Neural progenitor cell (in vitro differentiated cells): ENCODE measurements at regions not wholly inside any gene's neighbourhood (a gene's known extent, or its start where the extent isn't known, plus 50 kb on each side); places are given as distances from the start of the nearest gene placed in this dataset.

ENCODE experiments used
- DNase-seq: peaks from one replicate; pipeline ENCODE4 v3.0.0-alpha.2; 2016; ENCODE audit warnings: low spot score
- H2AFZ ChIP-seq: fragments of 200-600 bp; sonication (generic); replicated peaks from 2 replicates; pipeline ENCODE4 v1.6.1; 2016; ENCODE audit warnings: antibody characterized with exemption
- H3F3A ChIP-seq: fragments of 200-600 bp; sonication (generic); 2 replicates; pipeline ENCODE4 v1.6.1; 2016; ENCODE audit warnings: antibody characterized with exemption, low read depth
- H3K27ac ChIP-seq: fragments of 200-600 bp; sonication (generic); 2 replicates; pipeline ENCODE4 v1.5.1; 2016; ENCODE audit warnings: mild to moderate bottlenecking
- H3K27me3 ChIP-seq: fragments of 200-600 bp; sonication (generic); 2 replicates; pipeline ENCODE4 v1.6.1; 2016; ENCODE audit warnings: mild to moderate bottlenecking, moderate library complexity
- H3K36me3 ChIP-seq: fragments of 200-600 bp; sonication (generic); 2 replicates; pipeline ENCODE4 v1.5.1; 2016
- H3K4me1 ChIP-seq: fragments of 200-600 bp; sonication (generic); 2 replicates; pipeline ENCODE4 v1.6.1; 2016; ENCODE audit warnings: mixed run types
- H3K4me2 ChIP-seq: fragments of 200-600 bp; sonication (generic); 2 replicates; pipeline ENCODE4 v1.6.1; 2016
- H3K4me3 ChIP-seq: fragments of 200-600 bp; sonication (generic); 2 replicates; pipeline ENCODE4 v1.5.1; 2016
- H3K79me2 ChIP-seq: fragments of 200-600 bp; sonication (generic); 2 replicates; pipeline ENCODE4 v1.6.1; 2016; ENCODE audit warnings: low read depth
- H3K9ac ChIP-seq: fragments of 200-600 bp; sonication (generic); 2 replicates; pipeline ENCODE4 v1.6.1; 2016
- H3K9me3 ChIP-seq: fragments of 200-600 bp; sonication (generic); 2 replicates; pipeline ENCODE4 v1.5.1; 2016; ENCODE audit warnings: low read depth
- H4K20me1 ChIP-seq: fragments of 200-600 bp; sonication (generic); 2 replicates; pipeline ENCODE4 v1.6.1; 2016; ENCODE audit warnings: low read depth
- H3K27ac Mint-ChIP-seq: 3 replicates; pipeline ENCODE4 v1.8.0; 2021; ENCODE audit warnings: mixed read lengths
- H3K27me3 Mint-ChIP-seq: 2 replicates; pipeline ENCODE4 v1.8.0; 2022; ENCODE audit warnings: low read depth, mild to moderate bottlenecking, inconsistent platforms, moderate library complexity, mixed read lengths; ENCODE audit not compliant: insufficient read depth
- H3K36me3 Mint-ChIP-seq: 3 replicates; pipeline ENCODE4 v1.8.0; 2021; ENCODE audit warnings: mixed read lengths
- H3K4me1 Mint-ChIP-seq: 3 replicates; pipeline ENCODE4 v1.8.0; 2021; ENCODE audit warnings: mixed read lengths
- H3K4me3 Mint-ChIP-seq: 3 replicates; pipeline ENCODE4 v1.8.0; 2021; ENCODE audit warnings: mild to moderate bottlenecking, moderate library complexity, mixed read lengths
- H3K9me3 Mint-ChIP-seq: 3 replicates; pipeline ENCODE4 v1.8.0; 2020; ENCODE audit warnings: mixed read lengths
- CTCF ChIP-seq: fragments of 200-600 bp; sonication (generic); IDR thresholded peaks from 2 replicates; pipeline ENCODE4 v1.5.1; 2017; ENCODE audit warnings: antibody characterized with exemption, mild to moderate bottlenecking
- EZH2 ChIP-seq: fragments of 200-600 bp; sonication (generic); IDR thresholded peaks from 2 replicates; pipeline ENCODE4 v1.6.1; 2017; ENCODE audit warnings: antibody characterized with exemption, mild to moderate bottlenecking, moderate library complexity
- EZH2phosphoT487 ChIP-seq: fragments of 200-600 bp; sonication (generic); IDR thresholded peaks from 2 replicates; pipeline ENCODE4 v1.6.1; 2017; ENCODE audit warnings: antibody characterized with exemption

- Histone ChIP-seq H4K20me1 (no peaks in the 10 kb centered on the region), H3F3A (no peaks in the 10 kb centered on the region), H3K36me3 (no peaks in the 10 kb centered on the region), H3K4me1 (no peaks in the 10 kb centered on the region), H3K4me2 (no peak overlapping the region), H3K4me3 (no peak overlapping the region), H3K79me2 (no peaks in the 10 kb centered on the region), H2AFZ (no peak overlapping the region), H3K9ac (no peak overlapping the region), H3K27me3 (no peaks in the 10 kb centered on the region), H3K27ac (no peak overlapping the region), H3K9me3 (no peaks in the 10 kb centered on the region)
- no peak overlapping the region for H3K4me3 Mint-ChIP-seq
- no peak for DNase-seq
- H3K4me1 Mint-ChIP-seq: no peaks in the 10 kb centered on the region
- TF ChIP-seq EZH2phosphoT487 (no peak), CTCF (peak; percentile 38)
- no peak overlapping the region for H3K27ac Mint-ChIP-seq
- H3K27me3 Mint-ChIP-seq: peaks cover 8% of the 10 kb centered on the region
- peaks cover 2% of the 10 kb centered on the region for H3K36me3 Mint-ChIP-seq
- H3K9me3 Mint-ChIP-seq: peaks cover 4% of the 10 kb centered on the region
Observed at GRCh38 chr11:127136438-127136837, 135.9 kb upstream of the KIRREL3 start.

GRCh38 chr11:127135256-127135655, 134.7 kb upstream of the KIRREL3 start:
- Mint-ChIP-seq H3K4me3 (no peak overlapping the region), H3K4me1 (no peaks in the 10 kb centered on the region), H3K9me3 (peaks cover 4% of the 10 kb centered on the region), H3K36me3 (peaks cover 2% of the 10 kb centered on the region), H3K27ac (no peak overlapping the region), H3K27me3 (peaks cover 7% of the 10 kb centered on the region)
- DNase-seq: no peak
- Histone ChIP-seq H4K20me1 (no peaks in the 10 kb centered on the region), H3K27me3 (no peaks in the 10 kb centered on the region), H3K4me2 (no peak overlapping the region), H3K4me1 (no peaks in the 10 kb centered on the region), H3K9ac (no peak overlapping the region), H3K27ac (no peak overlapping the region), H3K9me3 (no peaks in the 10 kb centered on the region), H3F3A (no peaks in the 10 kb centered on the region), H3K79me2 (no peaks in the 10 kb centered on the region), H2AFZ (no peak overlapping the region), H3K36me3 (no peaks in the 10 kb centered on the region), H3K4me3 (no peak overlapping the region)
- no peak for TF ChIP-seq EZH2phosphoT487

GRCh38 chr11:127133061-127133460, 132.5 kb upstream of the KIRREL3 start:
- H3K36me3 Mint-ChIP-seq: peaks cover 2% of the 10 kb centered on the region
- H3K4me1 Mint-ChIP-seq: no peaks in the 10 kb centered on the region
- Histone ChIP-seq H3K36me3 (no peaks in the 10 kb centered on the region), H3K9me3 (no peaks in the 10 kb centered on the region), H4K20me1 (no peaks in the 10 kb centered on the region), H3K27me3 (no peaks in the 10 kb centered on the region), H2AFZ (no peak overlapping the region), H3K9ac (no peak overlapping the region), H3K27ac (no peak overlapping the region), H3K79me2 (no peaks in the 10 kb centered on the region), H3K4me3 (no peak overlapping the region), H3K4me1 (no peaks in the 10 kb centered on the region), H3K4me2 (no peak overlapping the region), H3F3A (no peaks in the 10 kb centered on the region)
- no peak for TF ChIP-seq EZH2phosphoT487
- TF ChIP-seq EZH2: no peak
- TF ChIP-seq CTCF: no peak
- no peak overlapping the region for H3K27ac Mint-ChIP-seq
- H3K9me3 Mint-ChIP-seq: peaks cover 4% of the 10 kb centered on the region
- no peak for DNase-seq
- no peak overlapping the region for H3K4me3 Mint-ChIP-seq
- H3K27me3 Mint-ChIP-seq: peaks cover 4% of the 10 kb centered on the region

GRCh38 chr11:127130321-127130720, 129.8 kb upstream of the KIRREL3 start:
- Mint-ChIP-seq H3K4me3 (no peak overlapping the region), H3K27ac (no peak overlapping the region), H3K4me1 (peaks cover 4% of the 10 kb centered on the region), H3K36me3 (peaks cover 2% of the 10 kb centered on the region), H3K9me3 (peaks cover 4% of the 10 kb centered on the region), H3K27me3 (no peaks in the 10 kb centered on the region)
- Histone ChIP-seq H3K27me3 (no peaks in the 10 kb centered on the region), H3F3A (peaks cover 14% of the 10 kb centered on the region), H4K20me1 (no peaks in the 10 kb centered on the region), H3K4me1 (peaks cover 12% of the 10 kb centered on the region), H3K79me2 (no peaks in the 10 kb centered on the region), H3K4me2 (no peak overlapping the region), H2AFZ (no peak overlapping the region), H3K9ac (no peak overlapping the region), H3K9me3 (no peaks in the 10 kb centered on the region), H3K4me3 (no peak overlapping the region), H3K27ac (no peak overlapping the region), H3K36me3 (no peaks in the 10 kb centered on the region)
- no peak for DNase-seq
- no peak for TF ChIP-seq EZH2phosphoT487
- TF ChIP-seq EZH2: no peak
- no peak for TF ChIP-seq CTCF
